OCI-LY1 (cell line): ENCODE measurements at regions not wholly inside any gene's neighbourhood (a gene's known extent, or its start where the extent isn't known, plus 50 kb on each side); places are given as distances from the start of the nearest gene placed in this dataset.

Experiments used
- H2AFZ ChIP-seq: fragments of 200-600 bp; sonication (generic), shearing (Covaris generic); 2 replicates; pipeline ENCODE4 v1.6.0; 2014; ENCODE audit warnings: antibody characterized with exemption, mild to moderate bottlenecking, low read length
- H3F3A ChIP-seq: fragments of 200-600 bp; sonication (generic), shearing (Covaris generic); 2 replicates; pipeline ENCODE4 v1.6.0; 2014; ENCODE audit warnings: mild to moderate bottlenecking, antibody characterized with exemption, low read length, moderate library complexity; ENCODE audit not compliant: insufficient read depth
- H3K27ac ChIP-seq: fragments of 200-600 bp; sonication (generic); 2 replicates; pipeline ENCODE4 v1.5.1; 2014; ENCODE audit warnings: low read length, mixed run types, mild to moderate bottlenecking, low read depth; ENCODE audit not compliant: poor library complexity, severe bottlenecking
- H3K27me3 ChIP-seq: fragments of 200-600 bp; sonication (generic); 2 replicates; pipeline ENCODE4 v1.6.0; 2014; ENCODE audit warnings: antibody characterized with exemption, mild to moderate bottlenecking, low read length, moderate library complexity; ENCODE audit not compliant: insufficient read depth
- H3K36me3 ChIP-seq: fragments of 200-600 bp; sonication (generic); 2 replicates; pipeline ENCODE4 v1.6.1; 2014; ENCODE audit warnings: mild to moderate bottlenecking, antibody characterized with exemption, low read length, moderate library complexity, mixed read lengths; ENCODE audit not compliant: insufficient read depth
- H3K4me1 ChIP-seq: fragments of 200-600 bp; sonication (generic); 2 replicates; pipeline ENCODE4 v1.5.1; 2014; ENCODE audit warnings: mild to moderate bottlenecking, low read length, moderate library complexity; ENCODE audit not compliant: insufficient read depth, severe bottlenecking
- H3K4me2 ChIP-seq: fragments of 200-600 bp; sonication (generic), shearing (Covaris generic); 2 replicates; pipeline ENCODE4 v1.6.1; 2014; ENCODE audit warnings: low read length
- H3K4me3 ChIP-seq: fragments of 200-600 bp; sonication (generic); 2 replicates; pipeline ENCODE4 v1.5.1; 2014; ENCODE audit warnings: low read length, low read depth, mild to moderate bottlenecking, mixed read lengths; ENCODE audit not compliant: poor library complexity, severe bottlenecking
- H3K79me2 ChIP-seq: fragments of 200-600 bp; shearing (Covaris generic); 2 replicates; pipeline ENCODE4 v1.6.1; 2016; ENCODE audit warnings: mixed run types, low read length, mixed read lengths; ENCODE audit not compliant: insufficient read depth
- H3K9ac ChIP-seq: fragments of 200-600 bp; sonication (generic), shearing (Covaris generic); 2 replicates; pipeline ENCODE4 v1.6.1; 2014; ENCODE audit warnings: mild to moderate bottlenecking, low read length, mixed read lengths
- H3K9me2 ChIP-seq: fragments of 200-600 bp; sonication (generic), shearing (Covaris generic); 2 replicates; pipeline ENCODE4 v1.6.1; 2014; ENCODE audit warnings: low read depth, mild to moderate bottlenecking, low read length, mixed read lengths
- H3K9me3 ChIP-seq: fragments of 200-600 bp; shearing (Covaris generic); 2 replicates; pipeline ENCODE4 v1.6.1; 2014; ENCODE audit warnings: low read length, mixed read lengths
- H4K20me1 ChIP-seq: fragments of 200-600 bp; sonication (generic), shearing (Covaris generic); 2 replicates; pipeline ENCODE4 v1.6.0; 2016; ENCODE audit warnings: mild to moderate bottlenecking, low read length; ENCODE audit not compliant: insufficient read depth
- EZH2 ChIP-seq: fragments of 200-600 bp; sonication (generic), shearing (Covaris generic); IDR thresholded peaks from 2 replicates; pipeline ENCODE4 v1.8.0; 2017; ENCODE audit warnings: borderline replicate concordance, mixed run types, mild to moderate bottlenecking, antibody characterized with exemption, low read length, moderate library complexity, mixed read lengths
- TF ChIP-seq, protein P1 (sequence below): fragments of 200-600 bp; sonication (generic), shearing (Covaris generic); IDR thresholded peaks from 2 replicates; pipeline ENCODE4 v1.5.1; 2017; ENCODE audit warnings: mild to moderate bottlenecking, antibody characterized with exemption, low read length, moderate library complexity, mixed read lengths

GRCh38 chr2:240269886-240270285, 129.4 kb upstream of the OTOS start:
- Histone ChIP-seq H3K36me3 (no peaks in the 10 kb centered on the region), H3K79me2 (no peaks in the 10 kb centered on the region), H3K27ac (no peak overlapping the region), H3K9me3 (0 out of 2 replicates have a peak, but pooled peaks cover 3% of the 10 kb centered on the region), H3F3A (no peaks in the 10 kb centered on the region), H2AFZ (no peak overlapping the region), H4K20me1 (no peaks in the 10 kb centered on the region), H3K9me2 (no peaks in the 10 kb centered on the region), H3K9ac (no peak overlapping the region), H3K4me2 (no peak overlapping the region), H3K4me3 (no peak overlapping the region), H3K4me1 (no peaks in the 10 kb centered on the region), H3K27me3 (no peaks in the 10 kb centered on the region)
- TF ChIP-seq, protein P1, sequence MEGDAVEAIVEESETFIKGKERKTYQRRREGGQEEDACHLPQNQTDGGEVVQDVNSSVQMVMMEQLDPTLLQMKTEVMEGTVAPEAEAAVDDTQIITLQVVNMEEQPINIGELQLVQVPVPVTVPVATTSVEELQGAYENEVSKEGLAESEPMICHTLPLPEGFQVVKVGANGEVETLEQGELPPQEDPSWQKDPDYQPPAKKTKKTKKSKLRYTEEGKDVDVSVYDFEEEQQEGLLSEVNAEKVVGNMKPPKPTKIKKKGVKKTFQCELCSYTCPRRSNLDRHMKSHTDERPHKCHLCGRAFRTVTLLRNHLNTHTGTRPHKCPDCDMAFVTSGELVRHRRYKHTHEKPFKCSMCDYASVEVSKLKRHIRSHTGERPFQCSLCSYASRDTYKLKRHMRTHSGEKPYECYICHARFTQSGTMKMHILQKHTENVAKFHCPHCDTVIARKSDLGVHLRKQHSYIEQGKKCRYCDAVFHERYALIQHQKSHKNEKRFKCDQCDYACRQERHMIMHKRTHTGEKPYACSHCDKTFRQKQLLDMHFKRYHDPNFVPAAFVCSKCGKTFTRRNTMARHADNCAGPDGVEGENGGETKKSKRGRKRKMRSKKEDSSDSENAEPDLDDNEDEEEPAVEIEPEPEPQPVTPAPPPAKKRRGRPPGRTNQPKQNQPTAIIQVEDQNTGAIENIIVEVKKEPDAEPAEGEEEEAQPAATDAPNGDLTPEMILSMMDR, result no peak
- no peak for TF ChIP-seq EZH2

DNA sequence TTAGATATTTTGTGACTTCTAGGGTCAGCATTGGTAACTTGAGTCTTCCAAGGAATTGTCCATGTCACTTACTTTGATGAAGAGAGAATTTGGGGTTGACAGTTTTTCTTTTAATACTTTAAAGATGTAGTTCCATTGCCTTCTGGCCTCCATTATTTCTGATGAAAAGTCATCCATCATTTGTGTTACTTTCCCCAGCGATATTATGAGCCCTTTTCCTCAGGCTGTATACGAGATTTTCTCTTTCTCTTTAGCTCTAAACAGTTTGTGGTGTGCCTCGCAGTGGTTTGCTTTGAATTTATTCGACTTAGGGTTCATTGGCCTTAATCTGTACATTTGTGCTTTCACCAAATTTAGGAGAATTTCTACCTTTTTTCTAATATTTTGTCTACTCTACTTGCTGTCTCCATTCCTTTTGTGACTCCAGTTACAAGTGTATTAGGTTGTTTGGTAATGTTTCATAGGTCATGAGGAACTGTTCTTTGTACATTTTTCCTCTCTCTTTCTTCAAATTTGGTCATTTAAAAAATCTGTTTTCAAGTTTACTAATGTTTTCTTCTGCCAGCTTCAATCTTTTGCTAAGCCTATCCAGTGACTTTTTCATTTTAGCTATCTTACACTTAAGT, 131.4 kb upstream of the OTOS start:
- no peaks in the 10 kb centered on the region for H3K79me2 ChIP-seq
- H3K36me3 ChIP-seq, result no peaks in the 10 kb centered on the region
- no peak overlapping the region for H3K27ac ChIP-seq
- H3K27me3 ChIP-seq, result no peaks in the 10 kb centered on the region
- H3K9ac ChIP-seq, result no peak overlapping the region
- no peak for TF ChIP-seq EZH2
- TF ChIP-seq, protein P1, result no peak
- no peaks in the 10 kb centered on the region for H4K20me1 ChIP-seq
- no peak overlapping the region for H2AFZ ChIP-seq
- no peaks in the 10 kb centered on the region for H3K4me1 ChIP-seq
- no peaks in the 10 kb centered on the region for H3F3A ChIP-seq
- 0 out of 2 replicates have a peak, but pooled peaks cover 3% of the 10 kb centered on the region for H3K9me3 ChIP-seq
- no peaks in the 10 kb centered on the region for H3K9me2 ChIP-seq
- no peak overlapping the region for H3K4me2 ChIP-seq
- no peak overlapping the region for H3K4me3 ChIP-seq

GRCh38 chr2:240275386-240275785, 134.9 kb upstream of the OTOS start:
- no peak overlapping the region for H2AFZ ChIP-seq
- H3K9me2 ChIP-seq, result no peaks in the 10 kb centered on the region
- no peaks in the 10 kb centered on the region for H3K4me1 ChIP-seq
- no peak overlapping the region for H3K4me3 ChIP-seq
- no peak overlapping the region for H3K27ac ChIP-seq
- no peak for TF ChIP-seq EZH2
- TF ChIP-seq, protein P1, result no peak
- H3K79me2 ChIP-seq, result no peaks in the 10 kb centered on the region
- H3K9ac ChIP-seq, result no peak overlapping the region
- H3F3A ChIP-seq, result no peaks in the 10 kb centered on the region
- no peak overlapping the region for H3K4me2 ChIP-seq
- 0 out of 2 replicates have a peak, but pooled peaks cover 3% of the 10 kb centered on the region for H3K9me3 ChIP-seq
- no peaks in the 10 kb centered on the region for H4K20me1 ChIP-seq
- no peaks in the 10 kb centered on the region for H3K27me3 ChIP-seq
- H3K36me3 ChIP-seq, result no peaks in the 10 kb centered on the region
